Parathyroid adenoma (tissue), 2 donors: ENCODE measurements at regions not wholly inside any gene's neighbourhood (a gene's known extent, or its start where the extent isn't known, plus 50 kb on each side); places are given as distances from the start of the nearest gene placed in this dataset.
"Not testable (repeated sequence)": the region's sequence is repeated elsewhere in the genome, so short reads cannot be mapped to it uniquely, and the experiment has no call there.

Experiments used
- H2AFZ ChIP-seq: fragments of 300-600 bp; sonication (generic); one replicate; pipeline ENCODE4 v1.7.0; 2017; ENCODE audit warnings: antibody characterized with exemption, mild to moderate bottlenecking
- H3K27ac ChIP-seq: fragments of 300-600 bp; sonication (generic); one replicate; pipeline ENCODE4 v1.7.0; 2017
- H3K27me3 ChIP-seq: fragments of 300-600 bp; sonication (generic); one replicate; pipeline ENCODE4 v1.7.0; 2017; ENCODE audit warnings: low read length; ENCODE audit not compliant: control insufficient read depth, insufficient read depth
- H3K36me3 ChIP-seq: fragments of 300-600 bp; sonication (generic); one replicate; pipeline ENCODE4 v1.7.0; 2017; ENCODE audit warnings: low read length; ENCODE audit not compliant: control insufficient read depth, insufficient read depth
- H3K4me1 ChIP-seq: fragments of 300-600 bp; sonication (generic); one replicate; pipeline ENCODE4 v1.7.0; 2017; ENCODE audit warnings: control low read depth
- H3K4me2 ChIP-seq: fragments of 300-600 bp; sonication (generic); one replicate; pipeline ENCODE4 v1.7.0; 2017; ENCODE audit warnings: low read length
- H3K4me3 ChIP-seq: fragments of 300-600 bp; sonication (generic); one replicate; pipeline ENCODE4 v1.7.0; 2017; ENCODE audit warnings: low read depth, low read length
- H3K79me2 ChIP-seq: fragments of 300-600 bp; sonication (generic); one replicate; pipeline ENCODE4 v1.7.0; 2017; ENCODE audit warnings: control low read depth
- H3K9ac ChIP-seq: fragments of 300-600 bp; sonication (generic); one replicate; pipeline ENCODE4 v1.7.0; 2017; ENCODE audit warnings: mild to moderate bottlenecking
- H3K9me3 ChIP-seq: fragments of 300-600 bp; sonication (generic); one replicate; pipeline ENCODE4 v1.7.0; 2017; ENCODE audit warnings: low read length; ENCODE audit not compliant: control insufficient read depth
- CTCF ChIP-seq: fragments of 300-600 bp; sonication (generic); IDR thresholded peaks from one replicate; pipeline ENCODE4 v1.7.0; 2017; ENCODE audit warnings: antibody characterized with exemption, mild to moderate bottlenecking
- donor health status: primary hyperparathyroidism.

DNA sequence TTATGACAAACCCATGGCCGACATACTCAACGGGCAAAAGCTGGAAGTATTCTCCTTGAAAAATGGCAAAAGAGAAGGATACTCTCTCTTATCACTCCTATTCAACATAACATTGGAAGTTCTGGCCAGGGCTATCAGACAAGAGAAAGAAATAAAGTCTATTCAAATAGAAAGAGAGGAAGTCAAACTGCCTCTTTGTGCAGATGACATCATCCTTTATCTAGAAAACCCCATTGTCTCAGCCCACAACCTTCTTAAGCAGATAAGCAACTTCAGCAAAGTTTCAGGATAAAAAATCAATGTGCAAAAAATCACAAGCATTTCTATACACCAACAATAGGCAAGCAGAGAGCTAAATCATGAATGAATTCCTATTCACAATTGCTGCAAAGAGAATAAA is 1799.9 kb upstream of the ACO1 start:
- H3K4me1 ChIP-seq, result no peaks in the 10 kb centered on the region
- TF ChIP-seq CTCF, result no peak
- no peak overlapping the region for H3K4me2 ChIP-seq
- no peak overlapping the region for H2AFZ ChIP-seq
- no peak overlapping the region for H3K4me3 ChIP-seq
- no peaks in the 10 kb centered on the region for H3K9me3 ChIP-seq
- H3K9ac ChIP-seq, result no peak overlapping the region
- no peak overlapping the region for H3K27ac ChIP-seq
- no peaks in the 10 kb centered on the region for H3K79me2 ChIP-seq
- H3K27me3 ChIP-seq, result no peaks in the 10 kb centered on the region
- H3K36me3 ChIP-seq, result no peaks in the 10 kb centered on the region

- Histone ChIP-seq H3K79me2 (no peaks in the 10 kb centered on the region), H3K4me3 (no peak overlapping the region), H3K9me3 (no peaks in the 10 kb centered on the region), H3K9ac (no peak overlapping the region), H3K27ac (no peak overlapping the region), H3K27me3 (no peaks in the 10 kb centered on the region), H3K4me1 (no peaks in the 10 kb centered on the region), H3K36me3 (no peaks in the 10 kb centered on the region), H2AFZ (no peak overlapping the region), H3K4me2 (no peak overlapping the region)
- TF ChIP-seq CTCF, result no peak
Measured at GRCh38 chr9:30591461-30591860, 1793.0 kb upstream of the ACO1 start.

- Histone ChIP-seq H3K9me3 (no peaks in the 10 kb centered on the region), H3K4me2 (no peak overlapping the region), H3K4me1 (no peaks in the 10 kb centered on the region), H3K79me2 (no peaks in the 10 kb centered on the region), H3K4me3 (no peak overlapping the region), H3K27me3 (no peaks in the 10 kb centered on the region), H3K27ac (no peak overlapping the region), H2AFZ (no peak overlapping the region), H3K9ac (no peak overlapping the region), H3K36me3 (no peaks in the 10 kb centered on the region)
- TF ChIP-seq CTCF, result no peak
Measured at GRCh38 chr9:30597608-30598007, 1786.8 kb upstream of the ACO1 start.

DNA sequence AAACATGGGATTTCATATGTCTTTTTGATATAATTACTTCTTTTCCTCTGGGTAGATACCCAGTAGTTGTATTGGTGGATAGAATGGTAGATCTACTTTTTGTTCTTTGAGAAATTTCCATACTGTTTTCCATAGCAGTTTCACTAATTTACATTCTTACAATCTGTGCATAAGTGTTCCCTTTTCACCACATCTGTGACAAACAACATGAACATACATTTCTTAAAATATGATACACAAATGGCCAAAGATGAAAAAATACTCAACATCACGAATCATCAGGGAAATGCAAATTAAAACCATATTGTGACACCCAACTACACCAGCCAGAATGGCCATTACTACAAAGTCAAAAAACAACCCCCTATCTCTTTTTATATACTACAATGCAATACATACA is 1778.5 kb upstream of the ACO1 start:
- no peak overlapping the region for H2AFZ ChIP-seq
- no peak overlapping the region for H3K4me3 ChIP-seq
- no peak for TF ChIP-seq CTCF
- H3K9ac ChIP-seq, result no peak overlapping the region
- H3K4me2 ChIP-seq, result no peak overlapping the region
- H3K27ac ChIP-seq, result no peak overlapping the region
- H3K27me3 ChIP-seq, result no peaks in the 10 kb centered on the region
- H3K9me3 ChIP-seq, result no peaks in the 10 kb centered on the region
- no peaks in the 10 kb centered on the region for H3K36me3 ChIP-seq
- H3K79me2 ChIP-seq, result no peaks in the 10 kb centered on the region
- no peaks in the 10 kb centered on the region for H3K4me1 ChIP-seq

- no peaks in the 10 kb centered on the region for H3K79me2 ChIP-seq
- no peak overlapping the region for H2AFZ ChIP-seq
- H3K27me3 ChIP-seq, result no peaks in the 10 kb centered on the region
- no peaks in the 10 kb centered on the region for H3K9me3 ChIP-seq
- no peaks in the 10 kb centered on the region for H3K4me1 ChIP-seq
- H3K4me3 ChIP-seq, result no peak overlapping the region
- no peak overlapping the region for H3K4me2 ChIP-seq
- H3K9ac ChIP-seq, result no peak overlapping the region
- TF ChIP-seq CTCF, result no peak
- H3K36me3 ChIP-seq, result no peaks in the 10 kb centered on the region
- H3K27ac ChIP-seq, result no peak overlapping the region
Measured at GRCh38 chr9:30609713-30610112, 1774.7 kb upstream of the ACO1 start.

DNA sequence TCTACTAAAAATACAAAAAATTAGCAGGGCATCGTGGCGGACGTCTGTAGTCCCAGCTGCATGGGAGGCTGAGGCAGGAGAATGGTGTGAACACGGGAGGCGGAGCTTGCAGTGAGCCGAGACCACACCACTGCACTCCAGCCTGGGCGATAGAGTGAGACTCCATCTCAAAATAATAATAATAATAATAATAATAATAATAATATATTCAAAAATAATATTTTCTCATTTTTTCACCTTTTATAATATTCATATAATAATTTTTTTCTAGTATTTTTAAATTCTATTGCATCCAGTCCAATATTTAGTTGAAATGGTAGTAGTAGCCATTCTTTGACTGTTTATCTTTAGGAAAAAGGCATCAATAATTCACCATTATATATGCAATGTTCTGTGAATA is 1767.7 kb upstream of the ACO1 start:
- not testable (repeated sequence) for H2AFZ ChIP-seq, H3K4me1 ChIP-seq, H3K79me2 ChIP-seq, H3K9me3 ChIP-seq, H3K36me3 ChIP-seq, H3K9ac ChIP-seq, H3K27me3 ChIP-seq, H3K27ac ChIP-seq, H3K4me2 ChIP-seq, H3K4me3 ChIP-seq
